ENCODE measurements at regions not wholly inside any gene's neighbourhood (a gene's known extent, or its start where the extent isn't known, plus 50 kb on each side); places are given as distances from the start of the nearest gene placed in this dataset.

GRCh38 chrX:6778544-6779503 is 243.9 kb upstream of the VCX3A start:
- DNase-seq (ENCODE audit: low read depth), result no peak

GRCh38 chrX:6777238-6778002 is 242.5 kb upstream of the VCX3A start:
- DNase-seq (ENCODE audit: low read depth), result no peak

GRCh38 chrX:6770936-6771335 is 236.0 kb upstream of the VCX3A start:
- DNase-seq (ENCODE audit: low read depth), result no peak

- DNase-seq (ENCODE audit: low read depth), result no peak
Measured at GRCh38 chrX:6768881-6769280, 234.0 kb upstream of the VCX3A start.

- DNase-seq (ENCODE audit: low read depth), result no peak
Measured at GRCh38 chrX:6761251-6761650, 226.3 kb upstream of the VCX3A start.

GRCh38 chrX:6759655-6760375 is 224.9 kb upstream of the VCX3A start:
- DNase-seq (ENCODE audit: low read depth), result no peak

- DNase-seq (ENCODE audit: low read depth), result no peak
Measured at GRCh38 chrX:6758234-6758633, 223.3 kb upstream of the VCX3A start.

GRCh38 chrX:6757631-6758030 is 222.7 kb upstream of the VCX3A start:
- no peak for DNase-seq (ENCODE audit: low read depth)

GRCh38 chrX:6748595-6748994 is 213.7 kb upstream of the VCX3A start:
- no peak for DNase-seq (ENCODE audit: low read depth)

GRCh38 chrX:6738518-6739470 is 203.9 kb upstream of the VCX3A start:
- DNase-seq (ENCODE audit: low read depth), result no peak

- DNase-seq (ENCODE audit: low read depth), result no peak
Measured at GRCh38 chrX:6734844-6735634, 200.1 kb upstream of the VCX3A start.

- no peak for DNase-seq (ENCODE audit: low read depth)
Measured at GRCh38 chrX:6732101-6732500, 197.2 kb upstream of the VCX3A start.

- DNase-seq (ENCODE audit: low read depth), result no peak
Measured at GRCh38 chrX:6729626-6730025, 194.7 kb upstream of the VCX3A start.

- no peak for DNase-seq (ENCODE audit: low read depth)
Measured at GRCh38 chrX:6718766-6719165, 183.8 kb upstream of the VCX3A start.

- DNase-seq (ENCODE audit: low read depth), result no peak
Measured at GRCh38 chrX:6708676-6709380, 173.9 kb upstream of the VCX3A start.

- DNase-seq (ENCODE audit: low read depth), result no peak
Measured at GRCh38 chrX:6708041-6708440, 173.1 kb upstream of the VCX3A start.

- no peak for DNase-seq (ENCODE audit: low read depth)
Measured at GRCh38 chrX:6707497-6707896, 172.6 kb upstream of the VCX3A start.

GRCh38 chrX:6701085-6701484 is 166.2 kb upstream of the VCX3A start:
- no peak for DNase-seq (ENCODE audit: low read depth)

GRCh38 chrX:6695717-6696116 is 160.8 kb upstream of the VCX3A start:
- DNase-seq (ENCODE audit: low read depth), result no peak

GRCh38 chrX:6694977-6695376 is 160.1 kb upstream of the VCX3A start:
- no peak for DNase-seq (ENCODE audit: low read depth)

Measured in GM04503 (cell line).